Left ventricle myocardium inferior (tissue), 1 donor: ENCODE measurements at regions not wholly inside any gene's neighbourhood (a gene's known extent, or its start where the extent isn't known, plus 50 kb on each side); places are given as distances from the start of the nearest gene placed in this dataset.

Experiments used
- DNase-seq: peaks from one replicate; pipeline ENCODE4 v3.0.0-alpha.2; 2020
- H3K27ac ChIP-seq: fragments of 200-600 bp; replicated peaks from 2 replicates; pipeline ENCODE4 v1.8.0; 2021
- H3K27me3 ChIP-seq: fragments of 200-600 bp; 2 replicates; pipeline ENCODE4 v1.8.0; 2021; ENCODE audit warnings: low read depth
- H3K36me3 ChIP-seq: fragments of 200-600 bp; 2 replicates; pipeline ENCODE4 v1.8.0; 2021
- H3K4me1 ChIP-seq: fragments of 200-600 bp; 2 replicates; pipeline ENCODE4 v1.8.0; 2021
- H3K4me3 ChIP-seq: fragments of 200-600 bp; 2 replicates; pipeline ENCODE4 v1.8.0; 2021; ENCODE audit warnings: mild to moderate bottlenecking, moderate library complexity
- H3K9me3 ChIP-seq: fragments of 200-600 bp; replicated peaks from 2 replicates; pipeline ENCODE4 v1.8.0; 2021
- CTCF ChIP-seq: fragments of 200-600 bp; IDR thresholded peaks from 2 replicates; pipeline ENCODE4 v1.8.0; 2021; ENCODE audit warnings: antibody characterized with exemption, mild to moderate bottlenecking, borderline replicate concordance
- intact Hi-C: fragments of 100-400 bp; cut with micrococcal nuclease; formaldehyde crosslinking; loops from one replicate; pipeline ENCODE4 v1.11.0; 2022
- donor health status: DM: no; HTN: yes; CAD: no; lungs with severe emphysema.

GRCh38 chr13:109390391-109390790 is 396.0 kb downstream of the IRS2 start:
- H3K4me1 ChIP-seq, result peaks cover 11% of the 10 kb centered on the region
- no peak for DNase-seq
- intact Hi-C loops, result no loop called here
- no peak for TF ChIP-seq CTCF
- H3K36me3 ChIP-seq, result no peaks in the 10 kb centered on the region
- no peak overlapping the region for H3K27ac ChIP-seq
- no peaks in the 10 kb centered on the region for H3K9me3 ChIP-seq
- H3K4me3 ChIP-seq, result no peak overlapping the region
- H3K27me3 ChIP-seq, result no peaks in the 10 kb centered on the region

- Histone ChIP-seq H3K4me3 (no peak overlapping the region), H3K4me1 (peaks cover 11% of the 10 kb centered on the region), H3K27me3 (no peaks in the 10 kb centered on the region), H3K36me3 (no peaks in the 10 kb centered on the region), H3K27ac (no peak overlapping the region), H3K9me3 (no peaks in the 10 kb centered on the region)
- no peak for DNase-seq
- intact Hi-C loops, result no loop called here
- TF ChIP-seq CTCF, result no peak
Observed at GRCh38 chr13:109389892-109390345, 396.5 kb downstream of the IRS2 start.

- H3K27me3 ChIP-seq, result no peaks in the 10 kb centered on the region
- peaks cover 8% of the 10 kb centered on the region for H3K4me1 ChIP-seq
- no peaks in the 10 kb centered on the region for H3K9me3 ChIP-seq
- no peak for TF ChIP-seq CTCF
- DNase-seq, result no peak
- H3K4me3 ChIP-seq, result no peak overlapping the region
- intact Hi-C loops, result no loop called here
- no peak overlapping the region for H3K27ac ChIP-seq
- H3K36me3 ChIP-seq, result no peaks in the 10 kb centered on the region
Observed at GRCh38 chr13:109389456-109389855, 396.9 kb downstream of the IRS2 start.

- no peaks in the 10 kb centered on the region for H3K9me3 ChIP-seq
- H3K27me3 ChIP-seq, result no peaks in the 10 kb centered on the region
- H3K4me1 ChIP-seq, result no peaks in the 10 kb centered on the region
- H3K27ac ChIP-seq, result no peak overlapping the region
- intact Hi-C loops, result no loop called here
- no peak for DNase-seq
- no peaks in the 10 kb centered on the region for H3K36me3 ChIP-seq
- TF ChIP-seq CTCF, result no peak
- no peak overlapping the region for H3K4me3 ChIP-seq
Observed at GRCh38 chr13:109387471-109387870, 398.9 kb downstream of the IRS2 start.

- no peaks in the 10 kb centered on the region for H3K9me3 ChIP-seq
- TF ChIP-seq CTCF, result no peak
- no peaks in the 10 kb centered on the region for H3K4me1 ChIP-seq
- H3K36me3 ChIP-seq, result no peaks in the 10 kb centered on the region
- no peaks in the 10 kb centered on the region for H3K27me3 ChIP-seq
- H3K27ac ChIP-seq, result no peak overlapping the region
- H3K4me3 ChIP-seq, result no peak overlapping the region
- DNase-seq, result no peak
- intact Hi-C loops, result no loop called here
Observed at GRCh38 chr13:109385242-109385560, 401.2 kb downstream of the IRS2 start.

- TF ChIP-seq CTCF, result no peak
- Histone ChIP-seq H3K27ac (no peak overlapping the region), H3K4me1 (no peaks in the 10 kb centered on the region), H3K4me3 (no peak overlapping the region), H3K27me3 (no peaks in the 10 kb centered on the region), H3K9me3 (no peaks in the 10 kb centered on the region), H3K36me3 (no peaks in the 10 kb centered on the region)
- intact Hi-C loops, result no loop called here
- no peak for DNase-seq
Observed at GRCh38 chr13:109384491-109385241, 401.7 kb downstream of the IRS2 start.
